HCT116 (cell line): ENCODE measurements at regions not wholly inside any gene's neighbourhood (a gene's known extent, or its start where the extent isn't known, plus 50 kb on each side); places are given as distances from the start of the nearest gene placed in this dataset.
"Not testable (repeated sequence)": the region's sequence is repeated elsewhere in the genome, so short reads cannot be mapped to it uniquely, and the experiment has no call there.

Experiments used
- ATF3 ChIP-seq: IDR thresholded peaks from 2 replicates; pipeline ENCODE4 v1.6.1; 2012
- CTCF ChIP-seq, 3 experiments: fragments of 200-600 bp in 1 of 3; sonication (generic) in 1 of 3; IDR thresholded peaks in 2 of 3; conservative IDR thresholded peaks in 1 of 3; 2 replicates each; pipeline ENCODE4 v1.5.1; 2012 to 2017; ENCODE audit warnings: low read depth in 2 of 3, low read length in 2 of 3, antibody characterized with exemption in 1 of 3, borderline replicate concordance in 1 of 3, control low read depth in 1 of 3, mild to moderate bottlenecking in 1 of 3, mixed read lengths in 1 of 3, mixed run types in 1 of 3, moderate library complexity in 1 of 3; ENCODE audit not compliant: insufficient read depth in 1 of 3
- EZH2 ChIP-seq: fragments of 200-600 bp; sonication (generic); IDR thresholded peaks from 2 replicates; pipeline ENCODE4 v1.6.1; 2017; ENCODE audit warnings: antibody characterized with exemption, mixed run types
- EZH2phosphoT487 ChIP-seq: fragments of 200-600 bp; IDR thresholded peaks from 2 replicates; pipeline ENCODE4 v1.6.1; 2018; ENCODE audit warnings: antibody characterized with exemption, borderline replicate concordance
- MAX ChIP-seq: IDR thresholded peaks from 2 replicates; pipeline ENCODE4 v1.6.1; 2012
- POLR2A ChIP-seq: IDR thresholded peaks from 2 replicates; pipeline ENCODE4 v1.7.0; 2011; ENCODE audit warnings: borderline replicate concordance; ENCODE audit not compliant: insufficient read depth, insufficient read length; ENCODE audit errors: extremely low read depth
- POLR2AphosphoS5 ChIP-seq: IDR thresholded peaks from 2 replicates; pipeline ENCODE4 v1.6.1; 2011; ENCODE audit warnings: mild to moderate bottlenecking, low read depth, low read length, moderate library complexity
- TCF7L2 ChIP-seq: IDR thresholded peaks from 2 replicates; pipeline ENCODE4 v1.7.0; 2011; ENCODE audit warnings: borderline replicate concordance, inconsistent platforms; ENCODE audit not compliant: insufficient read depth, insufficient read length; ENCODE audit errors: extremely low read depth
- ZNF274 ChIP-seq: fragments of 200-500 bp; sonication (Bioruptor generic); IDR thresholded peaks from 2 replicates; pipeline ENCODE4 v1.6.1; 2014; ENCODE audit warnings: mild to moderate bottlenecking, low read depth, low read length, inconsistent platforms

GRCh38 chr14:105998597-105998996 is 472.2 kb downstream of the TMEM121 start:
- TF ChIP-seq CTCF (IDR thresholded peaks at IDR 0.05 in 2 of 3, conservative IDR thresholded peaks at IDR 0.05 in 1 of 3; ENCODE audit: borderline replicate concordance in 1 of 3, insufficient read depth in 1 of 3, low read depth in 2 of 3, low read length in 2 of 3); ZNF274; EZH2phosphoT487; POLR2AphosphoS5; EZH2; ATF3; MAX; POLR2A; TCF7L2: not testable (repeated sequence)
